ENCODE measurements at regions not wholly inside any gene's neighbourhood (a gene's known extent, or its start where the extent isn't known, plus 50 kb on each side); places are given as distances from the start of the nearest gene placed in this dataset.

DNA sequence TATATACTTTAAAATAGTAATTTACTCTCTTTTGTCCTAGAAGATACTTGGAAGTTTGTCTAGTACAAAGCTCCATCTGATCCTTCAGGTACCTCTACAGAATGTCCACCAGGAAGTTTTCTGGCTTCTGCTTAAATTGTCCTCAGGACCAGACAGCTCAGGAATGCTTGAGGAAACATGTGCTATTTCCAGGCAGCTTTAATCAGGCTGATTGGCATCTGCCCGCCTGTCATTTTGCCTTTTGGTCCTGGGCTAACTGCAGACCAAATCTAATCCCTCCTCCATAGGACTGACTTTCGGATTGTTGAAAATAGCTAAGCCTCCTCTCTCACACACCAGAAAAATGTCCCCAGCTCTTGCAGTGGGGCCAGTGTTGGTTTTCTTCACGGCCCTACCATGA, 113.4 kb upstream of the RGMA start:
- DNase-seq, result no peak
- H3K27ac ChIP-seq, result no peak overlapping the region
- no peaks in the 10 kb centered on the region for H3K36me3 ChIP-seq (replicated peaks)
- TF ChIP-seq, protein P1, sequence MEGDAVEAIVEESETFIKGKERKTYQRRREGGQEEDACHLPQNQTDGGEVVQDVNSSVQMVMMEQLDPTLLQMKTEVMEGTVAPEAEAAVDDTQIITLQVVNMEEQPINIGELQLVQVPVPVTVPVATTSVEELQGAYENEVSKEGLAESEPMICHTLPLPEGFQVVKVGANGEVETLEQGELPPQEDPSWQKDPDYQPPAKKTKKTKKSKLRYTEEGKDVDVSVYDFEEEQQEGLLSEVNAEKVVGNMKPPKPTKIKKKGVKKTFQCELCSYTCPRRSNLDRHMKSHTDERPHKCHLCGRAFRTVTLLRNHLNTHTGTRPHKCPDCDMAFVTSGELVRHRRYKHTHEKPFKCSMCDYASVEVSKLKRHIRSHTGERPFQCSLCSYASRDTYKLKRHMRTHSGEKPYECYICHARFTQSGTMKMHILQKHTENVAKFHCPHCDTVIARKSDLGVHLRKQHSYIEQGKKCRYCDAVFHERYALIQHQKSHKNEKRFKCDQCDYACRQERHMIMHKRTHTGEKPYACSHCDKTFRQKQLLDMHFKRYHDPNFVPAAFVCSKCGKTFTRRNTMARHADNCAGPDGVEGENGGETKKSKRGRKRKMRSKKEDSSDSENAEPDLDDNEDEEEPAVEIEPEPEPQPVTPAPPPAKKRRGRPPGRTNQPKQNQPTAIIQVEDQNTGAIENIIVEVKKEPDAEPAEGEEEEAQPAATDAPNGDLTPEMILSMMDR (IDR thresholded peaks at IDR 0.05; ENCODE audit: low read depth, low read length, missing control alignments), result no peak
- in situ Hi-C loops (cut with HindIII; ENCODE audit: low pct_ligation_motif_present, low sequenced_read_pairs), result no loop called here
- H3K4me3 ChIP-seq (ENCODE audit: low read depth, low read length), result no peak overlapping the region
- H3K27me3 ChIP-seq (replicated peaks), result no peaks in the 10 kb centered on the region

DNA sequence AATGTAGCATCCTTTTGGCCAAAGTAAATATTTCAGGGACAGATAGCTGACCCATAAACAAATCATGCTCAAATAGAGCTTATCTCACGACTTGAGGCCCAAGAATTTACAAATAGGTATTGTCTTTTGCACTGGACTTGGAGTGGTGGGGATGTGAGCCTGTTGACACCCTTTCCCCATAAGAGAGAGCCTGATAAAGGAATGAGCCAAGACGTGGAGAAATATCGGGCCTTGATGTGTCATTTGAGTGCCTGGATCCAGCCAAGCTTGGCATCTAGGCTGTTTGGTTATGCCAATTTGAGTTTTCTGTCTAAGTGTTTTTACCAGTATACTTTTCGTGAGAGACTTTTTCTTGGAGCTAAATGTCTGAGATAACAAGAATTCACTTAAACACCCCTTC, 112.9 kb upstream of the RGMA start:
- TF ChIP-seq, protein P1 (IDR thresholded peaks at IDR 0.05; ENCODE audit: low read depth, low read length, missing control alignments), result no peak
- in situ Hi-C loops (cut with HindIII; ENCODE audit: low pct_ligation_motif_present, low sequenced_read_pairs), result no loop called here

DNA sequence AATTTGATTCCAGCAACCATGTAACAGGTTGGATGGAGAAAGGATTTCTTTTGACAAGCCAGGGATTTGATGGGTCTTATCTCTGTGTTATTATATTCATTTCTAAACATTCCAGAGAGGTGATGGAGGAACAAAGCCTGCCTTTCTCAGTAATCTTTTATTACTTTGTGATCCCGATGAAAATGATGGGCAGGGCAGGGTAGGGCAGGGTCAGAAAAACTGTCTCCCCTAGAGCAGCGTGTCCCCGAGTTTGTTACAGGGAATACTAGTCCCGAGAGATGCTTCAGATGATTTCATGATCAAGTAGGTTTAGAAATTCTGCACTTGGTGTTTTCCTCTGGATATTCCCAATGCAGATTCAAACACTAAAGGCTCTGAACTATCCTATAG, 111.8 kb upstream of the RGMA start:
- H3K27ac ChIP-seq, result no peak overlapping the region
- no peak for DNase-seq
- no peaks in the 10 kb centered on the region for H3K36me3 ChIP-seq (replicated peaks)
- no peaks in the 10 kb centered on the region for H3K27me3 ChIP-seq (replicated peaks)
- H3K4me3 ChIP-seq (ENCODE audit: low read depth, low read length), result no peak overlapping the region
- in situ Hi-C loops (cut with HindIII; ENCODE audit: low pct_ligation_motif_present, low sequenced_read_pairs), result no loop called here
- TF ChIP-seq, protein P1 (IDR thresholded peaks at IDR 0.05; ENCODE audit: low read depth, low read length, missing control alignments), result no peak

More for the DNA sequence above, 112.9 kb upstream of the RGMA start:
- Histone ChIP-seq H3K4me3 (ENCODE audit: low read depth, low read length) (no peak overlapping the region), H3K36me3 (replicated peaks) (no peaks in the 10 kb centered on the region), H3K27ac (no peak overlapping the region), H3K27me3 (replicated peaks) (no peaks in the 10 kb centered on the region)
- no peak for DNase-seq

DNA sequence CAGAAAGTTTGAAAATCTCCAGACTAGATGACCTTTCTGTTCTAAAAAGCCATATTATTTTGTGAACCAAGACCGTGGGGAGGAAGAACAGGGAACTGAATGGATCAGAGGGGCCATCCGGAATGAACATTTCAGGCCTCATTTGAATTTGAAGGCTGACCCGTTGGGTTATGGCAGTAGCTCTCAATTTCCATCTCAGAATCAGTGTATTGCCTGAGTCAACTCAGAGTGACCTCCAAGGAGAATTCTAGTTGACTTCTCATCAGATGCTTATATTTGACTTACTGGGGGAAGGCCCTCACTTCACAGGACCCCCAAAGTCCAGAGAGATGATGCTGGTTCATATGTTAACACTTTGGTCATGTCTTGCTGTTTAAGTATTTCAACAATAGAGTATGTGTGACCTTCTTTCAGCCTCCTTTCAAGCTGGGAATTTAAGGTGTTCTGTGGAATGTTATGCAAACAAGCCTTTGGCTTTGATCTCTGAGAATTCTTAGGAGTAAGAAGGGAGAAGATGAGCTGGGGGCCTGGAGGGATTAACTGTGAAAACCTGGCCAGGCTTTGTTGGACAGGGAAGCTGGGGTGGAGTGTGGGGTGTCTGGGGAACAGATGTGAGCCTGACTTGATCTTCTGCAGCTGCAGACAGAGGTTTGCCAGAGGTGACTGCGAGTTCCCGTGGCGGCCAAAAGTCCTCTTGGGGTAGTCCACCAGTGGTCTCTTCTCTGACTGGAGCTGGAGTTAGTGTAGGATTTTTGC, 111.2 kb upstream of the RGMA start:
- in situ Hi-C loops (cut with HindIII; ENCODE audit: low pct_ligation_motif_present, low sequenced_read_pairs), result no loop called here
- TF ChIP-seq, protein P1 (IDR thresholded peaks at IDR 0.05; ENCODE audit: low read depth, low read length, missing control alignments), result no peak
- Histone ChIP-seq H3K27me3 (replicated peaks) (no peaks in the 10 kb centered on the region), H3K4me3 (ENCODE audit: low read depth, low read length) (no peak overlapping the region), H3K36me3 (replicated peaks) (no peaks in the 10 kb centered on the region), H3K27ac (no peak overlapping the region)
- no peak for DNase-seq

DNA sequence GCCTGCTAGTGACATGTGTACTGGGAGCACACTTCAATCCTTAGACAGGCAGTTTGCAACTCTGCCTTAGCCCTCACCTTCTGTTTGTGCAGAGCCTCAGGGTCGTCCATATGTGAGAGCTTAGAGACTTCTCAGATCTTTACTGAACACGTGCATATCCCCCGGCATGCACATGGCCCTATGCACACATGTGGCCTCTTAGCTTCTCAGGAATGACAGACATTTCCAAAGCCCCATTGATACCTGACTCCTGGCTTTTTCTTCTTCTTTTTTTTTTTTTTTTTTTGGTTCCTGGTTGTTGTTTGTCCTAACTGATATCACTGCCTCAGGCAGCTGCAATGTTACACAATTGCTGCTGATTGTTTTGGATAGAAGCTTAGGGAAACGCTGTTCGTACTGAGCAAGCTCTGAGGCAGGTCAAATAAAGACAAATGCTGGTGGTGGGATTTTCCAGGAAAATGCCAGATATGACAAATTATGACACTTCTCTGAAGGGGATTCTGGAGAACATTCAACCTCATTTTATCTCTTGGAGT, 107.2 kb upstream of the RGMA start:
- H3K4me3 ChIP-seq (ENCODE audit: low read depth, low read length), result no peak overlapping the region
- no peaks in the 10 kb centered on the region for H3K36me3 ChIP-seq (replicated peaks)
- no peak for DNase-seq
- H3K27ac ChIP-seq, result no peak overlapping the region
- in situ Hi-C loops (cut with HindIII; ENCODE audit: low pct_ligation_motif_present, low sequenced_read_pairs), result no loop called here
- TF ChIP-seq, protein P1 (IDR thresholded peaks at IDR 0.05; ENCODE audit: low read depth, low read length, missing control alignments), result no peak
- no peaks in the 10 kb centered on the region for H3K27me3 ChIP-seq (replicated peaks)

All from brain microvascular endothelial cell (primary cell).